AG09319 (cell line): ENCODE measurements at regions not wholly inside any gene's neighbourhood (a gene's known extent, or its start where the extent isn't known, plus 50 kb on each side); places are given as distances from the start of the nearest gene placed in this dataset.
"Not testable (repeated sequence)": the region's sequence is repeated elsewhere in the genome, so short reads cannot be mapped to it uniquely, and the experiment has no call there.

ENCODE experiments used
- DNase-seq: peaks from one replicate; pipeline ENCODE4 v3.0.0-alpha.2; 2010; ENCODE audit warnings: low read depth; ENCODE audit errors: extremely low read depth
- TF ChIP-seq, protein P1 (sequence below): IDR thresholded peaks from 2 replicates; pipeline ENCODE4 v1.5.1; 2011; ENCODE audit warnings: low read depth, mild to moderate bottlenecking, inconsistent platforms, low read length, moderate library complexity

DNA sequence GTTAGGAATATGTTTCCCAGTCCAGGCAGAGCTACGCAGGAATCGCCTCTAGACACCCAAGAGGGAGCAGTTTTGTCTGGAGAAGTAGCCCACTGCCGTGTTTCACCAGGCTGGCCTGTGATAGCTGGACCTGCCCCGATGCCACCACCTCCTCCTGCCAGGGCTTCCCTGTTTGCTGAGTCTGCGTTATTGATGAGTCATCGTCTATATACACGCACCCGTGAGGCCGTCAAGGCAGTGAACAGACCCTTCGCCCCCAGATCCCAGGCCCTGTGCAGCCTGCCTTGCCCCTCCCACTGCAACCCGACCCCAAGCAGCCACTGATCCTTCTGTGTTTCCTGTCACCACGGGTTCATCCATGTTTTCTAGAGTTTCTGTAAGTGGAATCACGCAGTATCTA lies 141.9 kb downstream of the IGLL1 start:
- TF ChIP-seq, protein P1, sequence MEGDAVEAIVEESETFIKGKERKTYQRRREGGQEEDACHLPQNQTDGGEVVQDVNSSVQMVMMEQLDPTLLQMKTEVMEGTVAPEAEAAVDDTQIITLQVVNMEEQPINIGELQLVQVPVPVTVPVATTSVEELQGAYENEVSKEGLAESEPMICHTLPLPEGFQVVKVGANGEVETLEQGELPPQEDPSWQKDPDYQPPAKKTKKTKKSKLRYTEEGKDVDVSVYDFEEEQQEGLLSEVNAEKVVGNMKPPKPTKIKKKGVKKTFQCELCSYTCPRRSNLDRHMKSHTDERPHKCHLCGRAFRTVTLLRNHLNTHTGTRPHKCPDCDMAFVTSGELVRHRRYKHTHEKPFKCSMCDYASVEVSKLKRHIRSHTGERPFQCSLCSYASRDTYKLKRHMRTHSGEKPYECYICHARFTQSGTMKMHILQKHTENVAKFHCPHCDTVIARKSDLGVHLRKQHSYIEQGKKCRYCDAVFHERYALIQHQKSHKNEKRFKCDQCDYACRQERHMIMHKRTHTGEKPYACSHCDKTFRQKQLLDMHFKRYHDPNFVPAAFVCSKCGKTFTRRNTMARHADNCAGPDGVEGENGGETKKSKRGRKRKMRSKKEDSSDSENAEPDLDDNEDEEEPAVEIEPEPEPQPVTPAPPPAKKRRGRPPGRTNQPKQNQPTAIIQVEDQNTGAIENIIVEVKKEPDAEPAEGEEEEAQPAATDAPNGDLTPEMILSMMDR: no peak
- no peak for DNase-seq

DNA sequence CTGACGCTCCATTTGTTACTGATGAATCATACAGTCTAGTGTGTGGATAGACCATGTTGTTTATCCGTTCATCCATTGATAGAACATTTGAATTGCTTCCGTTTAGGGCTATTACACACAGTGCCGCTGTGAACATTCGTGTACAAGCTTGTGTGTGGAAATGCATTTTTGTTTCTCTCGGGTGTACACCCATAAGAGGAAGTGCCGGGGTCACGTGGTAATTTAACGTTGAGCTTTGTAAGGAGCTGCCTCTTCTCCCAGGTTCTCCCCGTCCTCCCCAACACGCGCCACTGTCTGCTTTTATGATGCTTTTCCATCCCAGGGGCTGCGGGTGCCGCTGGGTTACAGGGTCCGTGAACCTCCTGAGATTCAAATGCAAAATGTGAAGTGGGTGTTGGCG lies 142.3 kb downstream of the IGLL1 start:
- no peak for DNase-seq

DNA sequence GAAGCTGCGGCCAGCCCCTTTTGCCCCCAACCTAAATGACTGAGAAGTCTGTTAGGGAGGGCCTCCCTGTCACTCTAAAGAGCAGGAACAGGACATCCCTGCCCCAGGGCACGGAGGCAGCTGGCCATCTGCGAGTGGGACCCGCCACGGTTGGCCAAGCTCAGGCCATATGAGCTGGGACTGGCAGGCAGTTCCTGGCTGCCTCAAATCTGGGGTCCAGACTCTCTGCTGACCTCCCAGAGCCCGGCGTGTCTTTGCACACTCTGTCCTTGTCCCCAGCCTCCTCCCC lies 143.0 kb downstream of the IGLL1 start:
- DNase-seq: not testable (repeated sequence)

More for the DNA sequence above, 142.3 kb downstream of the IGLL1 start:
- TF ChIP-seq, protein P1: no peak

DNA sequence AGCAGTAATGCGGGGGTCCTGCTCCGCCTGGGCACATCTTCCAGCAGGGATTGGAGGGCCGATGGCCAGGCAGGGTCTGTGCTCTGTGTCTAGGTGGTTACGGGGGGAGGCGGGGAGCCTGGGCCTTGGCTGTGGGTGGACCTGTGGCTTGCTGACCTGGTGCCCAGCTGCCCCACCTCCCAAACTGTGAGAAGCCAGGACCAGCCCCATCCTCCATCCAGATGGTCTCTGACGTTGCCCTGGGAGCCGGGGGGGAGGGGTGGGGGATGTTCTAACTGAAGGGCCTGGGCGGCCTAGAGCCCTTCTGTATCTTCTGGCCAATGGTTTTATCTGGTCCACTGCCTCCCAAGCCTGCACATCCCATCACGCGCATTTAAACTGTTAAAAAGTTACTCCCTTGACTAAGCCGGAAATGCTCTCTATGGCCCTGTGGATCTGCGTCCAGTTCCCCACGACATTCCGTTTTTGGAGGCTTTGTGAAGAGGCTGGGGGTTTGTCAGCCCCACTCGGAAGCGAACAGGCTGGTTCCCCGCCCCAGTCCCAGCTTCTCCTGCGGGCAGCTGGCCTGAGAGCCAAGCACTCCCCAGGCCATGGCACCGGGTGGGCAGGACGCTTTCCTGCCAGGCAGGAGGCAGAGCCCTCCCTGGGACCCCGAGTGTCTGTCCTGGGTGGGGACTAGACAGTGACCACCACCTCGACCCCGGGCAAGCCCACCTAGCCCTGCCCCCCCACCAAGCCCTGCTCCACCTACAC lies 143.6 kb downstream of the IGLL1 start:
- DNase-seq: not testable (repeated sequence)

DNA sequence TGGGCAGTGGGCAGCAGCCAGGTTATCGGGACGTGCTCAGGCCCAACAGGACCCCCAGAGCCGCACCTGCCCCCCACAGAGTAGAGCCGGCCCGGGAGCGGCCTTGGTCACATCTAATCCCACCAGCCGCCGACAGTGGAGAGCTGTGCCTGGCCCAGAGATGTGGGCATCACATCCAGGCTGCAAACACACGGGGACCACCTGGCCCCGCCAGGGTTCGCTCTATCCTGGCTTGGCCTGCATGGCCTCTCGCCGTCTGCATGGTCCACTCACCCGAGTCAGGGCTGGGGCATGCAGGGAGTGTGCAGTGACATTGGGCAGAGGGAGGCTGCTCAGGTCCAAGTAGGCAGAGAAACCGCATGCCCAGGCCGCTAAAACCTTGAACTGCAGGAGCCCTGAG lies 144.9 kb downstream of the IGLL1 start:
- not testable (repeated sequence) for DNase-seq

DNA sequence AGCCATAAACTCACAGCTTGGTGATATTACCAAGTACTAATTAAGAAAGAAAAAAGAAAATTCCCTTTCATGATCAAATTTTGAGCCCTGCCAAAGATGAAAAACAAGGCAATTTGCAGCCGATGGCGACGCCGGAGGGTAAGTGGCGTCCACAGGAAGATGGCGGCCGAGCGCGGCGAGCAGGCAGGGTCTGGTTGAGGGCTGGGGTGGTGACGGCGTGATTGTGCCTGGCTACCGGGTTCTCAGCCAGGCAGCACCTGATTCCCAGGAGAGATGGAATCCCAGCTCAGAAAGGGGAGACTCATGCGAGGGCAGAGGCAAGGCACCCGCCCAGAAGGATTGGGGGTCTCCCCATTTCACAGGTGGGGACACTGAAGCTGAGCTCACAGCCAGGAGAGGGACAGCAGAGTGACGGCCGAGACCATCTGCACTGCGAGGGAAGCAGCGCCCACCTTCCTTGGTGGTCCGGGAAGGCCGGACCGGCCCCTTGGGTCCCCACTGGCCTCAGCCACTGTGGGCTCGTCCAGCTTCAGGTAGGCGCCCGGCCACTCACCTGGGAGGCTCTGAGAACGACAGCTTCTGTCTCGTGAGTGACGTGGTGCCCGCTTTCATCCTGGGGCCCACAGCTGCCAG lies 145.8 kb downstream of the IGLL1 start:
- DNase-seq: not testable (repeated sequence)

DNA sequence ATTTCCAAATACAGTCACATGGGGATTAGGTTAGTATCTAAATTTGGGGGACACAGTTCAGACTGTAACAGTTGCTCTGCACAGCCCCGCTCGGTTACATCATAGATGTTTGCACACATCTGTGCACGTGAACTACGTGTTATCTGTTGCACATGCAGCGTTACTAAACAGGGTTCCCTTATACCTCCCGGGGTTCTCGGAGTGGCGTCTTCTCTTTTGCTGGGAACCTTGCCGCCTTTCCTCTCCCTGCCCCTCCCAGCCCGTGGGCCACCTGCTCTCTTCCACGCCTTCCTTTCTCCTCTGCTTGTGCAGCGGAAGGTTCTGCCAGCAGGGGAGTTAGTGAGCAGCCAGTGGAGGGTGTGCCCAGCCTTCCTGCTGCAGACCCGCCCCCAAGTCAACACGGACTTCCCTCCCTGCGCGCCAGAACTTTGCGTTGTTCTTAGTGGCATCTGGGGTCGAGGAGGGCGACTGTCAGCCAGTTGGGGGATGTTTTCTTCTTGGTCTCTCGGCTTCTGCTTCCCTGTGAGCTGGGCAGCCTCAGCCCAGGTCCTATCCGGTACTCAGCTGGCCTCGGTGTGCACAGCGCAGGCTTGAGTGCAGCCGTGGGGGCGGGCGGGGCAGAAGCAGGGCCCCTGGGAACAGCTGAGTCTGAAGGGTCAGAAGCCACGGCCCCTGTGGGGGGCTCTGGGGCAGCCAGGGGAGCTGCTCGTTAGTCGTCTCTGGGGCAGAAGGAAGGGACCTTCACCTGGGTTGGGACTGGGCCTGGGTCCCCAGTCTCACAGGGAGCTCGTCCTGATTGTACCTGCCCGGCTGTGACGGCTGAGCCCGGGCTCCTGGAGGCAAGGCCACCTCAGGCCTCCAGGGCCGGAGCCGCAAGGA lies 146.7 kb downstream of the IGLL1 start:
- not testable (repeated sequence) for DNase-seq
- TF ChIP-seq, protein P1: peak; percentile 20

DNA sequence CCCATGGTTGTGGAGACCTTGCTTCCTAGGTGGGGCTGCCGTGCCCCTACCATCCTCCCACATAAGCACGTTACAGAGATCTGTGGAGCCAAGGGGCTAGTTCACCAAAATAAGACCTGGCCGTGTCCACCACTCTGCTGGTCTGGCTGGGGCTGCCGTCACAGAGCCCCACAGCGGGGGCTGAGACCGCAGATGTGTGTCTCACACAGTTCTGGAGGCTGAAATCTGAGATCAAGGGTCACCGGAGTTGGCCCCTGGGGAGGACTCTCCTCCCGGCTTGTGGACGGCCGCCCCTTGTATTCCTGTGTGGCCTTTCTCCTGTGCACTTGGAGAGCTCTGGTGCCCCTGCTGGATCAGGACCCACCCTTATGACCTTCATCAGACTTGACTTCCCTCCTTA lies 147.4 kb downstream of the IGLL1 start:
- DNase-seq: not testable (repeated sequence)

DNA sequence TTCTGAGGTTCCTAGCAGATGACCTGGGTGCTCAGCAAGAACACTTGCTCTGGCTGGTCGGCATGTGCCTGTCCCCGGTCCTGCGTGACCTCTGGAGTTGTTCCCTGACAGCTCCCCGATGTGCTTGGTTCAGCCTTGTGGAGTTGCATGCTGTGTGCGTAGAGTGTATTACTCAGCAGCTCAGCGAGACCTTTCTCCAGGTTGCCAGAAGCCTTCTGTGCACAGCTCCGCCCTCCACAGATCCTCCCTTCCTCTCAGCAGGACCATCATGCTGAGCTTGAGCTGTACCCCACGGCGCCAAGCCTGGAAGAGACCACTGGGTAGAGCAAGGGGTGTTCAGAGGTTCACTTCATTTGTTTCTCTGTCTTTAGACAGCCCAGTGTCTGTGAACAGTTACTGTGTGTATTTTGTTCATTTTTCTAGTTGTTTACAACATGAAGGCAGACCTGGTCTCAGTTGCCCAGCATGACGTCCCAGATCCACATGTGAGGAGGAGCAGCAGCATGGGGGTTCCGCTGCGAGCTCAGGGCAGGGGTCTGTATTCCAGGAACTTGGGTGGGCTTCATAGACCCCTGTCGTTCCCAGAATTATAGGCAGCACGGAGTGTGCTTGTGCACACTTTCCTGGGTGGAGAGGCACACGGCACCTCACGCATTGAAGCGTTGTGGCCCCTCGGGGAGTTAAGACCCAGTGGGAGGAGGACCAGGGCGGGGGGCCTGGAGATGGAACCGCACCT lies 148.6 kb downstream of the IGLL1 start:
- no peak for DNase-seq
- TF ChIP-seq, protein P1: no peak

DNA sequence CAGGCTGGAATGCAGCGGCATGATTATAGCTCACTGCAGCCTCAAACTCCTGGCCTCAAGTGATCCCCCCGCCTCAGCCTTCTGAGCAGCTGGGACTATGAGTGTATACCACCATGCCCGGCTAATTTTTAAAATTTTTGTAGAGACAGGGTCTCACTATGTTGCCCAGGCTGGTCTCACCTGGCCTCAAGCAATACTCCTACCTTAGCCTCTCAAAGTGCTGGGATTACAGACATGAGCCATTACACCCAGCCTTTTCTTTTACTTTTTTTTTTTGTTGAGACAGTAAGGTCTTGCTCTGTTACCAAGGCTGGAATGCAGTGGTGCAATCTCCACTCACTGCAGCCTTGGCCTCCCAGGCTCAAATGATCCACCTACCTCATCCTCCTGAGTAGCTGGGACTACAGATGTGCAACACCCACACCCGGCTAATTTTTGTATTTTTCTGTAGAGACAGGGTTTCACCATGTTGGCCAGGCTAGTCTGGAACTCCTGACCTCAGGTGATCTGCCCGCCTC lies 155.5 kb downstream of the IGLL1 start:
- not testable (repeated sequence) for DNase-seq
